GM18861 (cell line): ENCODE measurements at regions not wholly inside any gene's neighbourhood (a gene's known extent, or its start where the extent isn't known, plus 50 kb on each side); places are given as distances from the start of the nearest gene placed in this dataset.

Source experiments
- ATAC-seq: cut with Tn5 transposase; IDR thresholded peaks from one replicate; pipeline ENCODE4 v1.9.1; 2021; ENCODE audit not compliant: unreplicated experiment

DNA sequence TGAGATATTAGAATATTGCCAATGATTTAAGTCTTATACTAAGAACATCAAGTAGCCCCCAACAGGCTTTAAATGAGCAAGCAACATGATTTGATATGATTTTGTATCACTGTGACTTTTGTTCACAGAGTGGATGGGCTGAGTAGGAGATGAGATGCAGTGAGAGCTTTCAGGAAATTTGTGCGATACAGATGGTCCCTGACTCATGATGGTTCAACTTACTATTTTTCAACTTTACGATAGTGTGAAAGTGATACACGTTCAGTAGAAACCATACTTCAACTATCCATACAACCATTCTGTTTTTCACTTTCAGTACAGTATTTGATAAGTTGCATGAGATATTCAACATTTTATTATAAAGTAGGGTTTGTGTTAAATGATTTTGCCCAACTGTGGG is 78.7 kb upstream of the NWD2 start:
- ATAC-seq = no peak

GRCh38 chr4:37169956-37170355 is 74.6 kb upstream of the NWD2 start:
- ATAC-seq = no peak

GRCh38 chr4:37188100-37188499 is 56.4 kb upstream of the NWD2 start:
- no peak for ATAC-seq
